ENCODE measurements at regions not wholly inside any gene's neighbourhood (a gene's known extent, or its start where the extent isn't known, plus 50 kb on each side); places are given as distances from the start of the nearest gene placed in this dataset.

DNA sequence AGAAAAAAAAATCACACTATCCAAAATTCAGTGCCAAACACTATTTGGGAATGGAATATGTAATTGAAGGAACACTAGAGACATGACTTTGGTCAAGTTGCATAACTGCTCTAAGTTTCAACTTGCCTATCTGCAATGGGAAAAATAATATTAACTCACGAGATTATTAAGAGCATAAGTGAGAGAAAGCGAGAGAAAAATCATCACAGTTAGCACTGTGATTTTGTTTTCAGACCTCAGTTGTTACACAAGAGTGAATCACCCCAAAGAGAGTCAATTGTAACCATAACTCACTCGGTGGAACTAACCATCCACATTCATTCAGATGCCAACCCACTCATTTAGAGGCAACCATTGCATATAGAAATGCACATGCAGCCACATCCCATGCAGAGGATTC lies 147.1 kb downstream of the NHLRC3 start:
- TF ChIP-seq, protein P1, sequence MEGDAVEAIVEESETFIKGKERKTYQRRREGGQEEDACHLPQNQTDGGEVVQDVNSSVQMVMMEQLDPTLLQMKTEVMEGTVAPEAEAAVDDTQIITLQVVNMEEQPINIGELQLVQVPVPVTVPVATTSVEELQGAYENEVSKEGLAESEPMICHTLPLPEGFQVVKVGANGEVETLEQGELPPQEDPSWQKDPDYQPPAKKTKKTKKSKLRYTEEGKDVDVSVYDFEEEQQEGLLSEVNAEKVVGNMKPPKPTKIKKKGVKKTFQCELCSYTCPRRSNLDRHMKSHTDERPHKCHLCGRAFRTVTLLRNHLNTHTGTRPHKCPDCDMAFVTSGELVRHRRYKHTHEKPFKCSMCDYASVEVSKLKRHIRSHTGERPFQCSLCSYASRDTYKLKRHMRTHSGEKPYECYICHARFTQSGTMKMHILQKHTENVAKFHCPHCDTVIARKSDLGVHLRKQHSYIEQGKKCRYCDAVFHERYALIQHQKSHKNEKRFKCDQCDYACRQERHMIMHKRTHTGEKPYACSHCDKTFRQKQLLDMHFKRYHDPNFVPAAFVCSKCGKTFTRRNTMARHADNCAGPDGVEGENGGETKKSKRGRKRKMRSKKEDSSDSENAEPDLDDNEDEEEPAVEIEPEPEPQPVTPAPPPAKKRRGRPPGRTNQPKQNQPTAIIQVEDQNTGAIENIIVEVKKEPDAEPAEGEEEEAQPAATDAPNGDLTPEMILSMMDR (conservative IDR thresholded peaks at IDR 0.05 in 1 of 2, IDR thresholded peaks at IDR 0.05 in 1 of 2; ENCODE audit: low read depth in 1 of 2, low read length in 2 of 2): no peak
- TF ChIP-seq EZH2 (IDR thresholded peaks at IDR 0.05; ENCODE audit: low read length, missing control alignments): no peak
